HG03196 (cell line): ENCODE measurements at regions not wholly inside any gene's neighbourhood (a gene's known extent, or its start where the extent isn't known, plus 50 kb on each side); places are given as distances from the start of the nearest gene placed in this dataset.
"Not testable (repeated sequence)": the region's sequence is repeated elsewhere in the genome, so short reads cannot be mapped to it uniquely, and the experiment has no call there.

Experiments
- ATAC-seq: cut with Tn5 transposase; IDR thresholded peaks from one replicate; pipeline ENCODE4 v1.9.1; 2021; ENCODE audit not compliant: unreplicated experiment

DNA sequence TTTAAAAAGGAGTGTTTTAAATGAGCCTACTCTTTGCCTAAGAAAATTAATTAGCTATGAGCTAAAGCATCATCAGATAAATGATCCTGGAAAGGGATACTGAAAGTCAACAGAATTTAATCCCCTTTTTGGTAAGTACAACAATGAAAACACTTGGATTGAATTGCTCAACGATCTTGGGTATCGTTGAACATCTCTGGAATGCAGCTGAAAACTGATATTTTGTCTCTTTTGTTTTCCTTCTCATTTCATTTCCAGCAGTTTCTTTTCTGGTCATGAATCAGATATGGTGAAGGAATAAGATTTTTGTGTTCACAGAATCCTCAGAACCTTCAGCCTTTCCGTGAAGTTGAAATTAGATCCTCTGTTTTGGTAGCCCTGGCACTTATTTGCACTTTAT, 771.2 kb downstream of the FSCB start:
- ATAC-seq = no peak

DNA sequence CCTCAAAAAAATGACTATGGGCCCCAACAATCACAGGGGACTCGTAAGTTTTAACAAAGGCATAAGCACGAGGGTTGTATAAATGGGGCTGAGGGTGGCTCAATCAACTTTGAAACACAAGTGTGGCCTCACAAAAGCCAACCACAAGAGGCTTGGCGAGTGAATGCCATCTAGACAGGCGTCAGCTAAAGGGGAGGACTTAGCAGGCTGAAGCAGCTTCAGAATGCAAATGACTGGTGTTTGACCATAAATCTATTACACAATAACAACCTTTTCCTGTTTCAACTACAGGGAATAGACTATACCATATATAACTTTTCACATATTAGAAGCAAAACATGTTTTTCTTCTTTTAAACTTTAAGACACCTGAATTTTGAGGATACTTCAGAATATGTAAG, 777.9 kb downstream of the FSCB start:
- ATAC-seq = no peak

DNA sequence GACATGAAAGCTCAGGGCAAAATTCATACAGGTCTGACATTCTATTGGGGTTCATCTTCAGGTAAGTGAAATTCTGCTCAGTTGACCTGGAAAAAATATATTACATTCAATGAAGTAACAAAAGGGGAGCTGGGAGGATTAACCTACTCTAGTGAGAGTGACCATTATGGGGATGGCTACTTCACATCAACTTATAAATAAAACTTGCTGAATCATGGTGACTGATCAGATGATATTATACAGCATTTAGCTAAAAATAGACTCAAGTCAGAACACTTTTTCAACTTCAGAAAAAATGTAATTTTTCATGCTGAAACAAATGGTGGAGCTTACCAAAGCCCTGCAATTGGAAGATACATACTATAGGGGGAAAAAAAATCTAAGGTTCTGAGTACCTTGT, 800.2 kb downstream of the FSCB start:
- ATAC-seq = no peak

DNA sequence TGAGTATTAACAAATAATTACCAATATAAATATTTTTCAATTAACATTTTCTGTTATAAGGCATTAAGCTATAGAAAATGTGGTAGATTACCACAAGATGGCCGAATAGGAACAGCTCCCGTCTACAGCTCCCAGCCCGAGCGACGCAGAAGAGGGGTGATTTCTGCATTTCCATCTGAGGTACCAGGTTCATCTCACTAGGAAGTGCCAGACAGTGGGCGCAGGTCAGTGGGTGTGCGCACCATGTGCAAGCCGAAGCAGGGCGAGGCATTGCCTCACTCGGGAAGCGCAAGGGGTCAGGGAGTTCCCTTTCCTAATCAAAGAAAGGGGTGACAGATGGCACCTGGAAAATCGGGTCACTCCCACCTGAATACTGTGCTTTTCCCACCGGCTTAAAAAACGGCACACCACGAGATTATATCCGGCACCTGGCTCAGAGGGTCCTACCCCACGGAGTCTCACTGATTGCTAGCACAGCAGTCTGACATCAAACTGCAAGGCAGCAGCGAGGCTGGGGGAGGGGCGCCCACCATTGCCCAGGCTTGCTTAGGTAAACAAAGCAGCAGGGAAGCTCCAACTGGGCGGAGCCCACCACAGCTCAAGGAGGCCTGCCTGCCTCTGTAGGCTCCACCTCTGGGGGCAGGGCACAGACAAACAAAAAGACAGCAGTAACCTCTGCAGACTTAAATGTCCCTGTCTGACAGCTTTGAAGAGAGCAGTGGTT, 808.4 kb downstream of the FSCB start:
- ATAC-seq = not testable (repeated sequence)

DNA sequence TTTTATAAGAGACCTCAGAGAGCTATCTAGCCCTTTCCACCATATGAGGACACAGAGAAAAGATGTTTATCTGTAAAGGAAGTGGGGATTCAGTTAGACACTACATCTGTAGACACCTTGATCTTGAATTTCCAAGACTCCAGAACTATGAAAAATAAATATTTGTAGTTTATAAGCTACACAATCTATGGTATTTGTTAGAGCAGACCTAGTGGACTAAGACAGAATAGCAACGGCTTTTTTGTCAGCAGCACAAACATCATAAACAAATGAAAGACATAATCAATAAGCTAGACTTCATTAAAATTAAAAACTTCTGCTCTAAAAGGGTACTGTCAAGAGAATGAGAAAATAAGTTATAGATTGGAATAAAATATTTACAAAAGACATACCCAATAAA, 810.1 kb downstream of the FSCB start:
- ATAC-seq = no peak

DNA sequence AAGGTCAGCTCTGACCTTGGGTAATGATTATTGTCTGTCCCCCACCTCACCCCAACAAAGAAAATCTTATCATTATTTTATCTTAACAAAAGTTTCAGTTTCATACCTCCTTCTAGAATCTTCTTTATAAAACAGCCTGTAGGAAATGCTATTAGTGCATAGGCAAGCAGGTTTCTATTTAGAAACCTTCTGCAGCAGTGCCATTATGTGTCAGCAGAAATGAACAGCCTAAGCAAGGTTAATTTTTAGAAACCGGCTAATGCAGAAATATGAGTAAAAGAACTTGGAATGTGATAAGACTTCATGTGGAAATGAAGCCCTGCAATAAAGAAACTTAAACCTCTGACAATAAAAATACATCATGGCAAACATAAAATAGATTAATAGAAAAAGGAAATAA, 814.4 kb downstream of the FSCB start:
- ATAC-seq = no peak

DNA sequence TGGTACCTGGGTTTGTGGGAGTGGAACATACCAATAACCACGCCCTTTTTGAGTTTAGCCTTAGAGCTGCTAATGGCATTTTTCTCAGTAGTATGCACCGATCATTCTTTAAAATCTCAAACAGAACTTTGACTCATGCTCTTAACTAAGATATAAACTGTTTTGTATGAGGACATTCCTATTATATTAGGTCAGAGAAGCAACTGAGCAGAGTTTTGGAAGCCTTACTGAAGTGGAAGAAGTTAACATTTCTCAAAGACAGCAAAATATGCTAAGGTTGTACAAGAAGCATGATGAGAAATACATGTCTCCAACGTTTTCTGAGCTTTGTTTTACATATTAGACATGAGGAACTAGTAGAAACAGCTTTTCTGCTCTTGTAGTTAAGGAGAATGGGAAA, 819.2 kb downstream of the FSCB start:
- no peak for ATAC-seq

DNA sequence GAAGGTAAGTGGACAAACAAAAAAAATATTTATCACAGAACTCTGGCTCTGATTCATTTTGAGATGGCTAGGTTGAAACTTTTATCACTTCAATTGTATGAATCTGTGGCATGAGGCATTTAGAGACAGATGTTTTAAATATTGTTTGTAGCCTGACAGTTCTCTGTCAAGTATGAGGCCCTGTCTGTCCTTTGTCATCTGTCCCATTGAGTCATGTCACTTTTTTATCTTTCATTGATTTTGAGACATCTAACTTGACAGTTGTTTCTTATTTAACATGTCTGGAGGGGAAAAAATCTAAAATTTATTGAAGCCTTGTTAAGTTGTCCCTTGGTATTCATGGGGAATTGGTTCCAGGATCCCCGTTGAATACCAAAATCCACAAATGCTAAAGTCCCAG, 829.5 kb downstream of the FSCB start:
- no peak for ATAC-seq

DNA sequence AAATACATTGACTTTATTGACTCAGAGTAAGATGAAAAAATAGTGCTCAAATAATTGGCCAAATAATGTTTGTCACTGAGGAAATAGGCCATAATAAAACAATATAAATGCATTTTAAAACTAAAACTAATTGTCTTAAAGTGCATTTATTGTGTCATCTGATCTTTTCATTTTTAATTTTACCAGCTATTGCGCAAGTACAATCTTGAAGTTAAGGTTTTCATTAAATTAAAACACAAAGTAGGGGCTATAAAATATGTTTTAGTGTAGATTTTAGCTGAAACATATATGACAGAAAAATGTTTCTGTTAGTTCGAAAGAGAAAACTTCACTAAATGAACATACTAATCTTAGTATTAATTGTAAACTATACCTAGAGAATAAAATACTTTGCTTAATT, 832.8 kb downstream of the FSCB start:
- no peak for ATAC-seq

DNA sequence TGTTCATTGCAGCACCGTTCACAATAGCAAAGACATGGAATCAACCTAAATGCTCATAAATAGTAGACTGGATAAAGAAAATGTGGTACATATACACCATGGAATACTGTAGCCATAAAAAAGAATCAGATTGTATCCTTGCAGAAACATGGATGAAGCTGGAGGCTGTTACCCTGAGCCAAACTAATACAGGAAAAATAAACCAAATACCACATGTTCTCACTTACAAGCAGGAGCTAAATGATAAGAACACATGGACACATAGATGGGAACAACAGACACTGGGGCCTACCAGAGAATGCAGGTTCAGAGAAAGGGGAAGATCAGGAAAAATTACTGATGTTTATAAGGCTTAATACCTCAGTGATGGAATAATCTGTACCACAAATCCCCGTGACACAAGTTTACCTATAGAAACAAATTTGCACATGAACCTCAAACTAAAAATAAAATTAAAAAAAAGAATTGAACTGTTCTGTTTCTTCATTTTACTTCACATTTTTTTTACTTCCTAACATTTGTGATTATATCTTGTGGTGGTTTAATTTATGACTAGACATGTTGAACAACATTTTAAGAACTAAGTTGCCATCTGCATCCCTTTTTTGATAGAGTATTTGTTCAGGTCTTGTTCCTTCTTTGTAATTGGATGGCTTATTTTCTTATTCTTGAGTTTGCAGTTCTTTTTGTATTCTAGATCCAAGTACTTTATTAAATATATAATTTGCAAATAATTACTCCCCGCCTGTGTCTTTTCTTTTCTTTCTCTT, 835.2 kb downstream of the FSCB start:
- ATAC-seq = no peak

DNA sequence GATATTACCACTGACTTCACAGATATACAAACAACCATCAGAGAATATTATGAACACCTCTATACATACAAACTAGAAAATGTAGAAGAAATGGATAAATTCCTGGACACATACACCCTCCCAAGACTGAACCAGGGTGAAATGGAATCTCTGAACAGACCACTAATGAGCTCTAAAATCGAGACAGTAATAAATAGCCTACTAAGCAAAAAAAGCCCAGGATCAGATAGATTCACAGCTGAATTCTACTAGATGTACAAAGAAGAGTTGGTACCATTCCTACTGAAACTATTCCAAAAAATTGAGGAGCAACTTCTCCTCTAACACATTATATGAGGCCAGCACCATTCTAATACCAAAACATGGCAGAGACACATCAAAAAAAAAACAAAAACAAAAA, 837.7 kb downstream of the FSCB start:
- no peak for ATAC-seq

DNA sequence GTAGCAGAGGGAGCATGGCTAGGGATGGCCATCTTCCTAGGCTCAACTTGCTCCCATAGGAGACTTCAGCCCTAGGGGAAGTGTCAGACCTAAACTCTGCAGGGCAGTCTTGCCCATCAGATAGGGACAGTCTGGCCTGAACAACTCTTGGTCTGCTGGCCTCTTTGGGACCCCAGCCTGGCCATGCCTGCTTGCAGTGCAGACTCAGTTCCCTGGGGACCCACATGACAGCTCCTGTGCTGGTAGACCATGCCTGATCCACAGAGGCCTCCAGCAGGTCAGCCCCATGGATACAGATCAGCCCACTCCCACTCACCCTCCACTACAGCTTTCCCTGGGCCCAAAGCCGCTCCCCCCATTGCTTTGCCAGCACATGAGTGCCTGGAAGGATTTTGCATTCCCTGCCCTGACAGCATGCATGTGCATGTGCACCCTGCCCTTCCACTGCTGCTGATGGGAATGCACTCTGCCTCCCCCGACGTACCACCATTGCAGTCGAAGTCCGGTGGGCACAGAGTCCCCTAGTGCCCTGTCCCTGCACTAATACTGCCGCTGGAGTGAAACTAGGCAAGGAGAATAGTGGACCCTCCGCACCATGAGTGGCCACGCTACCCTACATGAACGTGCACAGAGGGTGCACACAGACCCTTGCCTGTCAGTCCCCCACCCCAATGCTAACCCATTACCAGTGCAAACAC, 841.4 kb downstream of the FSCB start:
- ATAC-seq = no peak

DNA sequence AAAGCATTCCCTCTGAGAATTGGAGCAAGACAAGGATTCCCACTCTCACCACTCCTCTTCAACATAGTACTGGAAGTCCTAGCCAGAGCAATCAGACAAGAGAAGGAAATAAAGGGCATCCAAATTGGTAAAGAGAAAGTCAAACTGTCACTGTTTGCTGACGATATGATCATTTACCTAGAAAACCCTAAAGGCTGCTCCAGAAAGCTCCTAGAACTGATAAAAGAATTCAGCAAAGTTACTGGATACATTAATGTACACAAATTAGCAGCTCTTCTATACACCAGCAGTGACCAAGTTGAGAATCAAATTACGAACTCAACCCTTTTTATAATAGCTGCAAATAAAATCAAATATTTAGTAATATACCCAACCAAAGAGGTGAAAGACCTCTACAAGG, 851.9 kb downstream of the FSCB start:
- not testable (repeated sequence) for ATAC-seq

DNA sequence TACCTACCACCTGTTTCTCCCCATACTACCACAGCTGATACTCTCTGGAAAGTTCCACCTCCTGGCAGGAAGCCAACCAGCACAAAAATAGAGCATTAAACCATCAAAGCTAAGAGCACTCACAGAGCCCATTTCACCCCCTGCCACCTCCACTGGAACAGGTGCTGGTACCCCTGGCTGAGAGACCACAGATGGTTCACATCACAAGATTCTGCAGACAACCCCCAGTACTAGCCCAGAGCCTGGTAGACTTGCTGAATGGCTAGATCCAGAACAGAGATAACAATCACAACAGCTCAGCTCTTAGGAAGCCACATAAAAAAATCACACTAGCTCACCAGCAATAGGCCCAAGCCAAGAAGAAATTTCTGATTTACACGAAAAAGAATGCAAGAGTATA, 855.2 kb downstream of the FSCB start:
- no peak for ATAC-seq

DNA sequence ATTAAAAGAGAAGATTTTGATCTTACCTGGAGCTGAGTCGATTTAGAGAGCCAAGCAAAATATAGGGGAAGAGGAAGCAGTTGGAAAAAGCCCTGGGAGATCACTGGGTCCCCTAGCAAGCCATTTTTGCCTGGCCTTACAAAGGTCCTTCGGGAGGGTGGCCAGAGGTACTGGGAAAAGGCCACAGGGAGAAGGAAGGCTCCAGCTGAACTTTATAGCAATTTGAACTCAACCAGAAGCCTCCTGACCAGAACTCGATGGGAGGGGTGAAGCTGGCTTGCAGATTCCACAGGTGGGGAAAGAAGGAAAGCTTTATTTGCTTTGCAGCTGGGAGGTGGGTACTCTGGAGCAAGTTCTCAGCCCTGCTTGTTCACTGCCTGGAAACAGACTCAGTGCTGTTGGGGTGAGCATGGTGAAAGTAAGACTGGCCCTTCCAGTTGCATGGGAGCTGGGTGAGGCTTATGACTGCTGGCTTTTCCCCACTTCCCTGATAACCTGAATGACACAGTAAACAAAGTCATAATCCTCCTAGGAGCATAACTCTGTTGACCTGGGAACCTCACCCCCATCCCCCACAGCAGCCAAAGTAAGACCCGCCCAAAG, 855.8 kb downstream of the FSCB start:
- no peak for ATAC-seq

DNA sequence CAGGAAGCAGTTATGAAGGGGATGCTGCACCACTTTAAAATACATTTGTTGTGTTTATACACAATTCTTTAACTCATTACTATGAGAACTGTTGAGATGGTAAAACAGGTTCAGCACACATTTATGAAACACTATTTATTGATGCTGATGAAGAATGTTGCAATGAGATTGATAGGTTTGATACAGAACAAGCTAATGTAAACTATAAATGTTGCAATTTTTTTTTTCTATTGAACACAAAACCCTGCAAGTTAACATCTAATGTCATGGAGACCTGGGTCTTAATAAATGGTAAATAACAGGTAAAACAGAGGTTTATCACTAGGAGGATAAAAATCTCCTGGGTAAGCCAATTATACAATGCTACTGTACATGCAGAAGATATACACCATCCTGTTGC, 857.6 kb downstream of the FSCB start:
- no peak for ATAC-seq

DNA sequence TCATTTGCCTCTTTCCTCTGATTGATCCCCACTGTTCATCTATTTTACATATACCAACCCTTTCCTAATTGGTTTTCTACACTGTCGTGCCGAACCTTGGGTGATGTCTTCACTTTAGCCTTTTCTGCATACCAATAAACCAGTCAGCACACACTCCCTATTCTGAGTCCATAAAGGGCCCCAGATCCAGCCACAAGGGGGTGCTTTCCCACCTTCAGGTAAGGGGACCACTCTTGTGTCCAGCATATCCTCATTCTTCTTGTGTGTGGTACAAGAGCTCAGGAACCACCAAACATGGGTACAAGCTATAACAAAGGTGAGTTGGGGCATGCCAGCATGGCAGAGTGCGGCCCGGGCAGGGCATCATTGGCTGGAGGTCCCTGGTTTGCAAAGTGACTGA, 859.8 kb downstream of the FSCB start:
- ATAC-seq = no peak

DNA sequence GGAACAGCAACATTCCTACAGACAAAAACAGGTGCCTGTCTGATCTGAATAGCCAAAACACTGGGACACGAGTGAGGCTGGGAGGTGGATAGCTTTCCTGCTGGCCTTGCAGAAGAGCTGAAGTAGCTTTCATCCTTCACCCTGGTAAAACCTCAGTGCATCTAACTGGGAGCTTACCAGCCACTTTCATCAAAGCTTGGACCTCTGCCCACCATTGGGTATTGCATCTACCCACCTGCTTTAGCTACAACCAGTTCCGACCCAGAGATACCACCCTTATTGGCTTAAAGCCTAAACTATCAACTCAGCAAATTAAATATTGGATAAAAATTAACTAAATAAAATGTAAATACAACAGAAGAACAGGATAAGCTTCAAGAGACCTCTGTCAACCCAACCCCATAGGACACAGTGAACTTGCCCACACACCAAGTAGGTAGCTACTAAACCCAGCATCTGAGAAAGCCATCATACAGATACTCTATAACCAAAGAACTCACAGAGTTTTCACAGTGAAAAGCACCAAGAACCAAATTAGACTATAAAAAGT, 866.3 kb downstream of the FSCB start:
- ATAC-seq = no peak

DNA sequence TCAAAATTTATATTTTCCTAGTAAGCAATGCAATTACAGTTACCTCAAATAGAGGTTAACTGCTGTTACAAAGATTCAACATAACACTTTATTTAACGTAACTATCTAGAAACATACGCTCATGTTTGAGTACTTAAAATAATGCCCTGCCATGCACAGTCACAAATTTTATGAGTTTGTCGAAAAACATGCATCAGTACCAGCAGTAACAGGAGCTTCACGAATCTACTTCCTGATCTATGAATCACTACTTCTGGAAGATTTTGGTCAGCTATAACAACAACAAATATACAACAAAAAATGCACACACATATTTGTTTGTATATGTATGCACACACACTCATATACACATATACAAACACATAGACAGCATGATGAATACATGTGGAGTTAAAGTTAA, 881.8 kb downstream of the FSCB start:
- ATAC-seq = no peak

DNA sequence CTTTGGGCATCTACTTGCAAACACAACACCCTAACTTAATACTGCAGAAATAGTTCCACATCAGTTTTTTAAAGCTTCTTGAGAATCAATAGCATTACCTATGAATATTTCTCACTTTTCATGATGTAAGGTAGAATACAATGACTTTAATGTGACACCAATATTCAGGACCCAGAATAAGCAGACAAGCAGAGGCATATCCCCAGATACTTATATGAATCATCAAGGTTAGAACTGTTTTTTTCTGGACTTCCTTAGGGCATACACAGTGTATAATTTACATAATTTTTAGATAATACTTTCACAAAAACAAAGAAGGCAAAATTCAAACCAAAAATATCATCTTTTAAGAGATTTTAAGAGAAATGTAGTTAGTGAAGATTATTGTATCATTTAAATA, 885.8 kb downstream of the FSCB start:
- no peak for ATAC-seq

DNA sequence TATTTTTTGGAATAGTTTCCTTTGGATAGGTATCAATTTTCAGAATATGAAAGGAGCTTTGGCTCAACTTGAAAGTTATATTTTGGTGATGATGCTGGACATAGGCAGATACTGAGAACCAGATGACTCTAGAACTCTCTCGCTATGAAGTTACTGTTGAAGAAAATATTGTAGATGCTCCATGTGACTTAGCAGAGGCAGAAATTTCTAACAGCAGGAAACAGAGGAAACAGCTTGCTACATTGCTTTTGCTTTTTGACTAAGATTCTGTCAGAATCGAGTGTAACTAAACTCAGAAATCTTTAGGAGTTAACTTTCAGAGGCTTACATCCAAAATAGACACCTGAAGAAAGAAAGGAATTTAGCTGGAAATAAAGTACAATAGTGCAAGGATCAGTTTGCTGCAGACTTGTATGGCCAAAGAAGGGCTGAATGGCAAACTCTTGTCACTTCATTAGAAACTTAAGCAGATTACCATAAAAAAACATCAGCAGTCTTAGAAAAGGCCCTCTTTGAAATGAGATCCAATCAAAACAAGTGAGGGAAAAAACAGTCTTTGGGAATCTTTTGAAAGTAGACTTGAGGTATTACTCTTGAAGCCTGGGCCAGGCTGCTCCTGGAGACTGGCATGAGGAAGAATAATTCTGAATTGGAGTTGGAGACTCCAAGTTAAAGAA, 911.8 kb downstream of the FSCB start:
- ATAC-seq = no peak
